ENCODE measurements at regions not wholly inside any gene's neighbourhood (a gene's known extent, or its start where the extent isn't known, plus 50 kb on each side); places are given as distances from the start of the nearest gene placed in this dataset.

- no peak for ATAC-seq
Observed at GRCh38 chr2:23121968-23122648, 262.9 kb upstream of the KLHL29 start.

- no peak for ATAC-seq
Observed at GRCh38 chr2:23122681-23123215, 262.2 kb upstream of the KLHL29 start.

GRCh38 chr2:23123686-23124085 lies 261.3 kb upstream of the KLHL29 start:
- ATAC-seq, result no peak

- no peak for ATAC-seq
Observed at GRCh38 chr2:23124214-23124750, 260.7 kb upstream of the KLHL29 start.

- ATAC-seq, result no peak
Observed at GRCh38 chr2:23127465-23127864, 257.5 kb upstream of the KLHL29 start.

- no peak for ATAC-seq
Observed at GRCh38 chr2:23128684-23129292, 256.2 kb upstream of the KLHL29 start.

- ATAC-seq, result no peak
Observed at GRCh38 chr2:23131066-23131575, 253.9 kb upstream of the KLHL29 start.

- no peak for ATAC-seq
Observed at GRCh38 chr2:23132000-23132399, 253.0 kb upstream of the KLHL29 start.

GRCh38 chr2:23132823-23133595 lies 252.0 kb upstream of the KLHL29 start:
- ATAC-seq, result no peak

- no peak for ATAC-seq
Observed at GRCh38 chr2:23134726-23135125, 250.3 kb upstream of the KLHL29 start.

- no peak for ATAC-seq
Observed at GRCh38 chr2:23135481-23136100, 249.4 kb upstream of the KLHL29 start.

GRCh38 chr2:23137166-23137565 lies 247.8 kb upstream of the KLHL29 start:
- ATAC-seq, result no peak

GRCh38 chr2:23138701-23139100 lies 246.3 kb upstream of the KLHL29 start:
- ATAC-seq, result no peak

GRCh38 chr2:23145460-23145859 lies 239.5 kb upstream of the KLHL29 start:
- ATAC-seq, result no peak

- no peak for ATAC-seq
Observed at GRCh38 chr2:23146011-23146410, 239.0 kb upstream of the KLHL29 start.

GRCh38 chr2:23148342-23148741 lies 236.6 kb upstream of the KLHL29 start:
- no peak for ATAC-seq

- ATAC-seq, result no peak
Observed at GRCh38 chr2:23149777-23150176, 235.2 kb upstream of the KLHL29 start.

GRCh38 chr2:23153484-23153883 lies 231.5 kb upstream of the KLHL29 start:
- ATAC-seq, result no peak

GRCh38 chr2:23155022-23155421 lies 230.0 kb upstream of the KLHL29 start:
- ATAC-seq, result no peak

GRCh38 chr2:23157812-23158211 lies 227.2 kb upstream of the KLHL29 start:
- ATAC-seq, result no peak

GRCh38 chr2:23158306-23158705 lies 226.7 kb upstream of the KLHL29 start:
- ATAC-seq, result no peak

GRCh38 chr2:23159746-23160405 lies 225.1 kb upstream of the KLHL29 start:
- no peak for ATAC-seq

All from esophagus mucosa (tissue), 1 donor.